ENCODE measurements at regions not wholly inside any gene's neighbourhood (a gene's known extent, or its start where the extent isn't known, plus 50 kb on each side); places are given as distances from the start of the nearest gene placed in this dataset.

GRCh38 chr2:225130093-225130492 lies 87.8 kb upstream of the DOCK10 start:
- TF ChIP-seq POLR2A (IDR thresholded peaks at IDR 0.05; ENCODE audit: insufficient read depth in 1 of 2, low read depth in 2 of 2, low read length in 2 of 2) (no peak), IRF2 (CRISPR knock-in tag; IDR thresholded peaks at IDR 0.05) (no peak), HIVEP1 (CRISPR knock-in tag; IDR thresholded peaks at IDR 0.05) (no peak), TAF1 (CRISPR knock-in tag; IDR thresholded peaks at IDR 0.05) (no peak), RAD21 (CRISPR knock-in tag; IDR thresholded peaks at IDR 0.05) (no peak), CTCF (CRISPR knock-in tag; IDR thresholded peaks at IDR 0.05) (no peak), IRX3 (CRISPR knock-in tag; IDR thresholded peaks at IDR 0.05; ENCODE audit: borderline replicate concordance, low read depth) (no peak), GATA4 (IDR thresholded peaks at IDR 0.05; ENCODE audit: borderline replicate concordance, low read depth) (no peak), SRSF1 (optimal IDR thresholded peaks at IDR 0.05; ENCODE audit: low read depth, low read length) (no peak), MTERF4 (CRISPR knock-in tag; IDR thresholded peaks at IDR 0.05) (no peak), ZBTB33 (CRISPR knock-in tag; IDR thresholded peaks at IDR 0.05) (no peak), SKIL (CRISPR knock-in tag; IDR thresholded peaks at IDR 0.05; ENCODE audit: borderline replicate concordance) (no peak), POLR2AphosphoS5 (IDR thresholded peaks at IDR 0.05; ENCODE audit: low read depth, low read length) (no peak)
